Gastrocnemius medialis (tissue), 4 donors: ENCODE measurements at regions not wholly inside any gene's neighbourhood (a gene's known extent, or its start where the extent isn't known, plus 50 kb on each side); places are given as distances from the start of the nearest gene placed in this dataset.

Source experiments
- ATAC-seq, 2 donors: fragments of 150-250 bp; one replicate each; pipeline ENCODE4 v1.9.1; 2016
- DNase-seq, 2 donors: peaks; one replicate each; pipeline ENCODE4 v3.0.0-alpha.2; 2019
- H3K27ac ChIP-seq, 4 donors: fragments of 200-600 bp; sonication (generic); 1 replicate in 1 of 4; 2 replicates in 3 of 4; pipeline ENCODE4 v1.5.1; 2016 to 2018; ENCODE audit warnings: mild to moderate bottlenecking in 2 of 4, moderate library complexity in 1 of 4
- H3K27me3 ChIP-seq, 3 donors: fragments of 200-600 bp; sonication (generic) in 2 of 3; 1 replicate in 1 of 3; 2 replicates in 2 of 3; pipeline versions ENCODE4 v1.5.1 to v1.6.0; 2016 to 2019; ENCODE audit warnings: mild to moderate bottlenecking in 1 of 3, moderate library complexity in 1 of 3
- H3K36me3 ChIP-seq, 2 donors: fragments of 200-600 bp; sonication (generic) in 1 of 2; one replicate each; pipeline ENCODE4 v1.5.1; 2017 to 2018
- H3K4me1 ChIP-seq, 2 donors: fragments of 200-600 bp; sonication (generic) in 1 of 2; one replicate each; pipeline ENCODE4 v1.5.1; 2016 to 2017; ENCODE audit warnings: mild to moderate bottlenecking in 2 of 2
- H3K4me3 ChIP-seq, 4 donors: fragments of 200-600 bp; sonication (generic) in 3 of 4; 1 replicate in 1 of 4; 2 replicates in 3 of 4; pipeline ENCODE4 v1.5.1; 2016 to 2019; ENCODE audit warnings: mild to moderate bottlenecking in 2 of 4
- H3K9me3 ChIP-seq, 3 donors: fragments of 200-600 bp; sonication (generic) in 2 of 3; 1 replicate in 1 of 3; 2 replicates in 2 of 3; pipeline ENCODE4 v1.5.1; 2016 to 2019
- CTCF ChIP-seq, 5 experiments: fragments of 450-650 bp in 3 of 5; fragments of 200-600 bp in 2 of 5; sonication (generic) in 2 of 5; IDR thresholded peaks in 4 of 5; conservative IDR thresholded peaks in 1 of 5; 1 replicate in 4 of 5; 2 replicates in 1 of 5; pipeline ENCODE4 v1.5.1; 2016 to 2019; ENCODE audit warnings: antibody characterized with exemption in 5 of 5, mild to moderate bottlenecking in 3 of 5, moderate library complexity in 3 of 5
- POLR2A ChIP-seq, 2 donors: fragments of 450-650 bp; IDR thresholded peaks; one replicate each; pipeline ENCODE4 v1.6.1; 2017; ENCODE audit warnings: antibody characterized with exemption in 2 of 2, mild to moderate bottlenecking in 2 of 2, moderate library complexity in 2 of 2
- in situ Hi-C, 4 donors: fragments of 200-750 bp; cut with MboI; loops; one replicate each; pipeline versions ENCODE4 v1.15.0 to v1.8.0; 2017; ENCODE audit warnings: low sequenced_read_pairs in 4 of 4
- intact Hi-C: fragments of 100-400 bp; cut with DNase I; formaldehyde crosslinking; loops from one replicate; pipeline ENCODE4 v1.15.1; 2023; ENCODE audit warnings: low total_unique reads

GRCh38 chr9:120331913-120332312 is 248.1 kb downstream of the CDK5RAP2 start:
- H3K36me3 ChIP-seq: no peaks in the 10 kb centered on the region
- TF ChIP-seq POLR2A (IDR thresholded peaks at IDR 0.05) (no peak), CTCF (IDR thresholded peaks at IDR 0.05 in 4 of 5, conservative IDR thresholded peaks at IDR 0.05 in 1 of 5) (no peak)
- DNase-seq (no peak), ATAC-seq (no peak)
- no peaks in the 10 kb centered on the region for H3K27me3 ChIP-seq
- H3K27ac ChIP-seq: no peak overlapping the region
- H3K4me1 ChIP-seq: no peaks in the 10 kb centered on the region
- in situ Hi-C loops: loop anchor here in 1 of 4 donors (25.0 kb wide), 1 partner anchor 370 kb away; no protein-coding TSS in a partner anchor
- intact Hi-C loops: no loop called here
- H3K4me3 ChIP-seq: no peak overlapping the region
- H3K9me3 ChIP-seq: no peaks in the 10 kb centered on the region

GRCh38 chr9:120330031-120330430 is 249.9 kb downstream of the CDK5RAP2 start:
- Histone ChIP-seq H3K4me3 (no peak overlapping the region), H3K9me3 (no peaks in the 10 kb centered on the region), H3K27ac (no peak overlapping the region), H3K36me3 (no peaks in the 10 kb centered on the region), H3K4me1 (no peaks in the 10 kb centered on the region), H3K27me3 (no peaks in the 10 kb centered on the region)
- DNase-seq (no peak), ATAC-seq (no peak)
- in situ Hi-C loops (loop anchor here in 1 of 4 donors (25.0 kb wide), 1 partner anchor 368 kb away; no protein-coding TSS in a partner anchor), intact Hi-C loops (no loop called here)
- no peak for TF ChIP-seq POLR2A (IDR thresholded peaks at IDR 0.05)

- Histone ChIP-seq H3K9me3 (no peaks in the 10 kb centered on the region), H3K4me3 (no peak overlapping the region), H3K4me1 (no peaks in the 10 kb centered on the region), H3K27ac (no peak overlapping the region), H3K36me3 (no peaks in the 10 kb centered on the region), H3K27me3 (no peaks in the 10 kb centered on the region)
- ATAC-seq (no peak), DNase-seq (no peak)
- TF ChIP-seq CTCF (IDR thresholded peaks at IDR 0.05 in 4 of 5, conservative IDR thresholded peaks at IDR 0.05 in 1 of 5) (no peak), POLR2A (IDR thresholded peaks at IDR 0.05) (no peak)
- in situ Hi-C loops: loop anchor here in 1 of 4 donors (25.0 kb wide), 1 partner anchor 365 kb away; no protein-coding TSS in a partner anchor
- intact Hi-C loops: no loop called here
Measured at GRCh38 chr9:120327322-120327721, 252.6 kb downstream of the CDK5RAP2 start.

GRCh38 chr9:120326049-120326693 is 253.8 kb downstream of the CDK5RAP2 start:
- H3K36me3 ChIP-seq: no peaks in the 10 kb centered on the region
- no peak overlapping the region for H3K4me3 ChIP-seq
- in situ Hi-C loops (loop anchor here in 1 of 4 donors (25.0 kb wide), 1 partner anchor 364 kb away; no protein-coding TSS in a partner anchor), intact Hi-C loops (no loop called here)
- H3K27ac ChIP-seq: no peak overlapping the region
- no peaks in the 10 kb centered on the region for H3K27me3 ChIP-seq
- H3K4me1 ChIP-seq: no peaks in the 10 kb centered on the region
- no peaks in the 10 kb centered on the region for H3K9me3 ChIP-seq
- DNase-seq (no peak), ATAC-seq (no peak)
- TF ChIP-seq CTCF (IDR thresholded peaks at IDR 0.05 in 4 of 5, conservative IDR thresholded peaks at IDR 0.05 in 1 of 5) (no peak), POLR2A (IDR thresholded peaks at IDR 0.05) (no peak)

- intact Hi-C loops: no loop called here
- no peak overlapping the region for H3K27ac ChIP-seq
- in situ Hi-C loops: loop anchor here in 1 of 4 donors (25.0 kb wide), 1 partner anchor 363 kb away; no protein-coding TSS in a partner anchor
- no peaks in the 10 kb centered on the region for H3K27me3 ChIP-seq
- H3K9me3 ChIP-seq: no peaks in the 10 kb centered on the region
- no peaks in the 10 kb centered on the region for H3K36me3 ChIP-seq
- ATAC-seq: no peak
- no peak overlapping the region for H3K4me3 ChIP-seq
- no peak for DNase-seq
- no peaks in the 10 kb centered on the region for H3K4me1 ChIP-seq
- no peak for TF ChIP-seq POLR2A (IDR thresholded peaks at IDR 0.05)
- TF ChIP-seq CTCF (IDR thresholded peaks at IDR 0.05 in 4 of 5, conservative IDR thresholded peaks at IDR 0.05 in 1 of 5): no peak
Measured at GRCh38 chr9:120324996-120325642, 254.8 kb downstream of the CDK5RAP2 start.
